ENCODE measurements at regions not wholly inside any gene's neighbourhood (a gene's known extent, or its start where the extent isn't known, plus 50 kb on each side); places are given as distances from the start of the nearest gene placed in this dataset.
A peak's percentile ranks its signal among the peaks of the same experiment; 100 is the strongest.

DNA sequence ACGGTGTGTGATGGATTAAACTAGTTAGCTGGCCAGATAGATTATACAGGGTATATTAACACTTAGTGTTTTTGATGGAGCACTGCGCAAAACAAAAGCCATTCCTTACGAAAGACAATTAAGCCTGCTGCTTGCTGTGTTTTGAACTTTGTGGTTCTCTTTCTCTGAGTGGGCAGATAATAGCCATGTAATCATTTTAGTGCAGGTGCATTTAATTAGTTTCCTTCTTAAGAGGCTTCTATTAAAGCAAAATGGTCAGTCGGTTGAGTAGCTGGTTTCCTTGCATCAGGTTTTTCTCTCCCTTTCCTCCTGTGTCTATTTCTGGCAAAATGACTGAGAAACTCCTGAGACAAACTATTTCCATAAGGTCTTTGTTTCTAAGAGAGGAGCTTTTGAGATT, 512.5 kb downstream of the DMAC1 start:
- in situ Hi-C loops (cut with HindIII; ENCODE audit: low sequenced_read_pairs) = no loop called here

DNA sequence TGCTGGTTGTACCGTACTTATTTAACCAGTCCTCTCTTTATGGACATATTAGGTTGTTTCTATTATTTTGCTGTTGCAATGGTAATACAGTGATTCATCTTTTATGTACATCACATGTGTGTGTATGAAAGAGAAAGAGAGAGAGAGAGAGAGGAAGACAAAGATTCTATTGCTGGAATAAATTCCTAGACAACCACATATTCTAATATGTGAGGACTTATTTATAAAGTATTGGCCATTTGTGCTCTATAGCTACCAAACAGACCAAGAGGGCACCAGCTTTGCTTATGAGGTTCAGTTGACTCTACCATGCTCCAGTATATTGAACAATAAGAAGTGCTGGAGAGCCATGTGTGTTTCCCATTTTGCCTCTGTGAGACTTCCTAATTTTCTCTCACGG, 513.5 kb downstream of the DMAC1 start:
- DNase-seq (ENCODE audit: low spot score) = no peak
- in situ Hi-C loops (cut with HindIII; ENCODE audit: low sequenced_read_pairs) = no loop called here

More for the DNA sequence above, 512.5 kb downstream of the DMAC1 start:
- no peak for DNase-seq (ENCODE audit: low spot score)

GRCh38 chr9:7285199-7285598, 514.4 kb downstream of the DMAC1 start:
- DNase-seq (ENCODE audit: low spot score) = no peak
- in situ Hi-C loops (cut with HindIII; ENCODE audit: low sequenced_read_pairs) = no loop called here

DNA sequence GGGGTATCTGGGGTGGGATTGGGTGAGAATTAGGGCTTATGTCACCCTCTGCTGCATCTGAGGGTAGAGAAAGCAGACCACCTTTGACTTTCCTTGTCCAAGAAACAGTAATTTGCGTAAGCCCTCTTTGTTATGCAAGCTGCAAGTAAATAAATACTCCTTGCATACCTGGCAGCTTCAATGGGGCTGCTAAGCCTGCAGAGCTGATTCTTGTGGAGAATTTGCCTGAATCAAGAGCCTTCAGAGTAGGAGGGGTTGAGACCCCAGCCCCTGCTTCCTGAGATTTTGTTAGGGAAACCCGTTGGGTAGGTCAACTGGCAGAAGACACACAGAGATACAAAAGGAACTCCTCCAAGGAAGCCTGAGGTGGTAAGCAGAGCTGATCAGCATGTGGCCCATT, 515.1 kb downstream of the DMAC1 start:
- in situ Hi-C loops (cut with HindIII; ENCODE audit: low sequenced_read_pairs) = no loop called here

GRCh38 chr9:7284117-7284516, 515.5 kb downstream of the DMAC1 start:
- no peak for DNase-seq (ENCODE audit: low spot score)
- in situ Hi-C loops (cut with HindIII; ENCODE audit: low sequenced_read_pairs) = no loop called here

More for the DNA sequence above, 515.1 kb downstream of the DMAC1 start:
- DNase-seq (ENCODE audit: low spot score) = no peak

- DNase-seq (ENCODE audit: low spot score) = peak; percentile 11
- in situ Hi-C loops (cut with HindIII; ENCODE audit: low sequenced_read_pairs) = no loop called here
These were observed 515.8 kb downstream of the KDM4C start for GRCh38 chr9:7273575-7273974.

DNA sequence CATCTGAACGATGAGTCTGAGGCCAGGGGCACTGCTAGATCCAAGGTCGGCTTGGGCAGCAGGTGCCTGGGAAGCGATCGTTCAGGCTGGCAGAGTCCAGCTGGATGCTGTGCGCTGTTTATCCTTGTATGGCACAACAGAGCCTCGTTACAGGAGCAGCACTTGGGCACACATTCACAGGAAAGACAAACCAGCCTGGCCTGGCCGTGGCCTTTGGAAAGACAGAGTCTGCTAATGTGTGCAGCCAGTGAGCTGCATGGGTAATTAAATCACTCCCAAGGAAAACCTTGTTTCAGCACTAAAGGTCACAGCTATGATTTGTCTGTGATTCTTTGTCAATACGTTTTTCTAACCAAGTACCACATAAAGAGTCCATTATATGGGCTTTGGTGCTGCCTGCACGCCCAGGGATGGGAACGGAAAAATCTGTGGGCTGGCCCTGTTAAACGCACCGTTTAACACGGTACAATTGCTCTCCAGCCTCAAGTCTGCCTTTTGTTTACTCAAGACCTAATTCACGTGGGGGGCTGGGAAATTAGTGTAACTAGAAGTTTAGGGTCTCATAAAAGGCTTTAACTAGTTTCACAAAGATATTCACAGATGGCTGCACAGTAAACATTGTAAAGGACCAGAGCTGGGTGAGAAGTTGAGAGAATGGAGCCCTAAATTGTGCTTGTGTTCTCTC, 509.3 kb downstream of the KDM4C start:
- DNase-seq (ENCODE audit: low spot score) = peak; percentile 74
- in situ Hi-C loops (cut with HindIII; ENCODE audit: low sequenced_read_pairs) = no loop called here

DNA sequence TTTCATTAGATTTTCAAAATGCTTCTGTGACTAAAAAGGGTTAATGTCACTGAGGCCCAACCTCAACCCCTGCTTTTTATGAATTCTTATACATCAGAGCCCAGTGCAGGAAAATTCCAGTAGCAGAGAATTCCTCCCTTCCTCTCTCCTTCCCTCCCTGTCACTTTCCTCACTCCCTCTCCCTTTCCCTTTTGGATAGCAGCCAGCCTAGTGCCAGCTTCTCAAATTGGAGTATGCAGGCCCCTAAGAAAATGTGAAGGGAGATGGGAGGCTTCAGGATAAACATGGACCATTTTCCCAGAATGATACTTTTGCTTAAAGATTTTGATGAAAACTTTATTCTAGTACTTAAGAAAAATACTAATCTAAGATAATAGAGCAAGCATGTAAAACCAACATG, 507.4 kb downstream of the KDM4C start:
- DNase-seq (ENCODE audit: low spot score) = peak; percentile 17
- in situ Hi-C loops (cut with HindIII; ENCODE audit: low sequenced_read_pairs) = no loop called here

DNA sequence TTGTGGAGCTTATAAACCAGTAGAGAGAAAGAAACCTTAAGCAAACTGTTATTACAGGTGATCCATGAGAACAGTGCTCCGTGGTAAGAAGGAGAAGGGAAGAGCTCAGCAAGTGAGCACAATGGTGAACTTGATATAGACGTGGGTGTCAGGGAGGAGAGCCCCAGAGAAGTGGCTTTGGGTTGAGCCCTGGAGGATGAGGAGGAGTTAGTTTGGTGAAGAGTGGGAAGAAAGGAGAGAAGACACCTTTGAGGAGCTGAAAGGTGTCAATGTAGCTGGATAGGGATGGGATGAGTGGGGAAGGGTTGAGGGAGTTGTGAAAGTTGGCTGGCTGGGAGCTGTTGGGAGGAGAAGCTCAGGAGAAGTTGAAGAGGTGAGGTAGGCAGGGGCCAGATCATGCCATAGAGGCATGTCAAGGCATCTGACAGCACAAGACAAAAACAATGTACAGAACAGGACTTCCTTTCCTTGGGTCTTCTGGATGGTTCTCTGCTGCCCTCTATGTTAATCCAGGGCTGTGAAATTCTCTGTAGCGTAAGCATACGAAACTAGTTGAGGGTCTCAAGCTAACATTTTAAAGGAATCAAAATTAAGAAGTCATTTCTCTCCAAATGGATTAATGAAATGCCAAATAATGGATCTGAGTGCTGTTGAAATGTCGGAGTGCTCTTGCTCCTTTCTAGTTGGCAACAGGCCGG, 501.9 kb downstream of the KDM4C start:
- no peak for DNase-seq (ENCODE audit: low spot score)
- in situ Hi-C loops (cut with HindIII; ENCODE audit: low sequenced_read_pairs) = no loop called here

- no peak for DNase-seq (ENCODE audit: low spot score)
- in situ Hi-C loops (cut with HindIII; ENCODE audit: low sequenced_read_pairs) = no loop called here
These were observed 501.1 kb downstream of the KDM4C start for GRCh38 chr9:7258688-7259396.

- in situ Hi-C loops (cut with HindIII; ENCODE audit: low sequenced_read_pairs) = no loop called here
These were observed 489.2 kb downstream of the KDM4C start for GRCh38 chr9:7246917-7247522.

GRCh38 chr9:7245976-7246580, 488.3 kb downstream of the KDM4C start:
- no peak for DNase-seq (ENCODE audit: low spot score)
- in situ Hi-C loops (cut with HindIII; ENCODE audit: low sequenced_read_pairs) = no loop called here

More at GRCh38 chr9:7246917-7247522, 489.2 kb downstream of the KDM4C start:
- DNase-seq (ENCODE audit: low spot score) = no peak

DNA sequence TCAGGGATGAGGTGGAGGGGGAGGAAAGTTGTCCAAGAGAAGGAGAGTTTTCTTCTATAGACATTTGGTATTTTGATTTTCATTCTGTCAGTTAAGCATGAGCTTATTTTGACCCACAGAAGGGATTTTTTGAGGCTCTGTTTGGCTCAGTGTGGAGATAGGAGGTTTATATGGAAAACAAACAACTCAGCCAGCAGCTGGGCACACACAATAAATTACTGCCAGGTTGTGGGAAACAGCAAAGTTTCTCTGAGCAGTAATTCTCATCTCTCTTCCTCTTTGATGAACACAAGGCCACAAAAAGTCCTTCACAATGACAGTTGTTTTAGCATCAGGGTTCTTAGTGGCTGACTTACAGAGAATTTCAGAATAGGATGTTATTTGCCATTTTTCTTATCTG, 486.1 kb downstream of the KDM4C start:
- in situ Hi-C loops (cut with HindIII; ENCODE audit: low sequenced_read_pairs) = no loop called here
- DNase-seq (ENCODE audit: low spot score) = no peak

- in situ Hi-C loops (cut with HindIII; ENCODE audit: low sequenced_read_pairs) = no loop called here
- DNase-seq (ENCODE audit: low spot score) = no peak
These were observed 484.4 kb downstream of the KDM4C start for GRCh38 chr9:7242126-7242525.

DNA sequence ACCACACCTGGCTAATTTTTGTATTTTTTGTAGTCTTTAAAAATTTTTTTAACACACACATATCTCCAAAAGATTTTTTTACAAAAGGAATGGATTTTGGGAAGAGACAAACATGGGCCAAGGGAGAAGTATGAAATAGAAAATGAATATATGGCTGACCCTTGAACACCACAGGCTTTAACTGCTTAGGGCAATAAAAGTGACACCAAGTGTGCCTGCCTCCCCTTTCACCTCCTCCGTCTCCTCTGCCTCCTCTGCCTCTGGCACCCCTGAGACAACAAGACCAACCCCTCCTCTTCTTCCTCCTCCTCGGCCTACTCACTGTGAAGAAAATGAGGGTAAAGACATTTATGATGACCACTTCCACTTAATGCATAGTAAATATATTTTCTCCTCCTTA, 483.9 kb downstream of the KDM4C start:
- DNase-seq (ENCODE audit: low spot score) = no peak
- in situ Hi-C loops (cut with HindIII; ENCODE audit: low sequenced_read_pairs) = no loop called here

- no peak for DNase-seq (ENCODE audit: low spot score)
- in situ Hi-C loops (cut with HindIII; ENCODE audit: low sequenced_read_pairs) = no loop called here
These were observed 483.0 kb downstream of the KDM4C start for GRCh38 chr9:7240569-7241311.

- DNase-seq (ENCODE audit: low spot score) = no peak
- in situ Hi-C loops (cut with HindIII; ENCODE audit: low sequenced_read_pairs) = no loop called here
These were observed 481.9 kb downstream of the KDM4C start for GRCh38 chr9:7239708-7240107.

GRCh38 chr9:7238247-7238637, 480.5 kb downstream of the KDM4C start:
- no peak for DNase-seq (ENCODE audit: low spot score)
- in situ Hi-C loops (cut with HindIII; ENCODE audit: low sequenced_read_pairs) = no loop called here

All from G401 (cell line).